ENCODE measurements at regions not wholly inside any gene's neighbourhood (a gene's known extent, or its start where the extent isn't known, plus 50 kb on each side); places are given as distances from the start of the nearest gene placed in this dataset.
"Not testable (repeated sequence)": the region's sequence is repeated elsewhere in the genome, so short reads cannot be mapped to it uniquely, and the experiment has no call there.

- Histone ChIP-seq H3K79me2 (ENCODE audit: insufficient read depth, low read depth) (no peaks in the 10 kb centered on the region), H3K27ac (no peak overlapping the region), H4K20me1 (ENCODE audit: insufficient read depth) (no peaks in the 10 kb centered on the region)
These were observed 239.2 kb upstream of the IL12A start for GRCh38 chr3:159749406-159749805.

GRCh38 chr3:159751146-159751545 lies 237.5 kb upstream of the IL12A start:
- Histone ChIP-seq H4K20me1 (ENCODE audit: insufficient read depth) (no peaks in the 10 kb centered on the region), H3K27ac (no peak overlapping the region), H2AFZ (ENCODE audit: low read depth) (no peak overlapping the region), H3K36me3 (ENCODE audit: insufficient read depth) (no peaks in the 10 kb centered on the region), H3K4me3 (IDR thresholded peaks at IDR 0.05; ENCODE audit: insufficient read depth, low read depth, low read length) (no peak overlapping the region), H3K79me2 (ENCODE audit: insufficient read depth, low read depth) (no peaks in the 10 kb centered on the region), H3K27me3 (ENCODE audit: insufficient read depth, low read depth) (no peaks in the 10 kb centered on the region), H3K4me1 (ENCODE audit: low read depth, poor library complexity, severe bottlenecking) (no peaks in the 10 kb centered on the region), H3K4me2 (no peak overlapping the region), H3K9ac (no peak overlapping the region)
- TF ChIP-seq, protein P1, sequence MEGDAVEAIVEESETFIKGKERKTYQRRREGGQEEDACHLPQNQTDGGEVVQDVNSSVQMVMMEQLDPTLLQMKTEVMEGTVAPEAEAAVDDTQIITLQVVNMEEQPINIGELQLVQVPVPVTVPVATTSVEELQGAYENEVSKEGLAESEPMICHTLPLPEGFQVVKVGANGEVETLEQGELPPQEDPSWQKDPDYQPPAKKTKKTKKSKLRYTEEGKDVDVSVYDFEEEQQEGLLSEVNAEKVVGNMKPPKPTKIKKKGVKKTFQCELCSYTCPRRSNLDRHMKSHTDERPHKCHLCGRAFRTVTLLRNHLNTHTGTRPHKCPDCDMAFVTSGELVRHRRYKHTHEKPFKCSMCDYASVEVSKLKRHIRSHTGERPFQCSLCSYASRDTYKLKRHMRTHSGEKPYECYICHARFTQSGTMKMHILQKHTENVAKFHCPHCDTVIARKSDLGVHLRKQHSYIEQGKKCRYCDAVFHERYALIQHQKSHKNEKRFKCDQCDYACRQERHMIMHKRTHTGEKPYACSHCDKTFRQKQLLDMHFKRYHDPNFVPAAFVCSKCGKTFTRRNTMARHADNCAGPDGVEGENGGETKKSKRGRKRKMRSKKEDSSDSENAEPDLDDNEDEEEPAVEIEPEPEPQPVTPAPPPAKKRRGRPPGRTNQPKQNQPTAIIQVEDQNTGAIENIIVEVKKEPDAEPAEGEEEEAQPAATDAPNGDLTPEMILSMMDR (conservative IDR thresholded peaks at IDR 0.05; ENCODE audit: low read depth, low read length) = no peak

More at GRCh38 chr3:159749406-159749805, 239.2 kb upstream of the IL12A start:
- TF ChIP-seq, protein P1 (conservative IDR thresholded peaks at IDR 0.05; ENCODE audit: low read depth, low read length) = no peak
- H3K9ac ChIP-seq = no peak overlapping the region
- H3K4me2 ChIP-seq = no peak overlapping the region
- no peaks in the 10 kb centered on the region for H3K4me1 ChIP-seq (ENCODE audit: low read depth, poor library complexity, severe bottlenecking)
- H3K27me3 ChIP-seq (ENCODE audit: insufficient read depth, low read depth) = no peaks in the 10 kb centered on the region
- H3K36me3 ChIP-seq (ENCODE audit: insufficient read depth) = no peaks in the 10 kb centered on the region
- no peak overlapping the region for H2AFZ ChIP-seq (ENCODE audit: low read depth)
- no peak overlapping the region for H3K4me3 ChIP-seq (IDR thresholded peaks at IDR 0.05; ENCODE audit: insufficient read depth, low read depth, low read length)

DNA sequence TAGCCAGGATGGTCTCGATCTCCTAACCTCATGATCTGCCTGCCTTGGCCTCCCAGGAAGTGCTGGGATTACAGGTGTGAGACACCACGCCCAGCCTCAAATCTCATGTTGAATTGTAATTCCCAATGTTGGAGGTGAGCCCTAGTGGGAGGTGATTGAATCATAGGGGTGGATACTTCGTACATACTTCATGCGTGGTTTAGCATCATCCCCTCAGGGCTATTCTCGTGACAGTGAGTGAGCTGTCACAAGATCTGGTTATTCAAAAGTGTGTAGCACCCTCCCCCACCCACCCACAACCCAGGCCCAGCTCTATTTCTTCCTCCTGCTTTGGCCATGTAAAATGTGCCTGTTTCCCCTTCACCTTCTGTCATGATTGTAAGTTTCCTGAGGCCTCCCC lies 236.9 kb upstream of the IL12A start:
- TF ChIP-seq, protein P1 (conservative IDR thresholded peaks at IDR 0.05; ENCODE audit: low read depth, low read length) = no peak
- H3K36me3 ChIP-seq (ENCODE audit: insufficient read depth) = no peaks in the 10 kb centered on the region
- H2AFZ ChIP-seq (ENCODE audit: low read depth) = no peak overlapping the region
- no peak overlapping the region for H3K9ac ChIP-seq
- no peak overlapping the region for H3K4me2 ChIP-seq
- no peak overlapping the region for H3K27ac ChIP-seq
- H3K79me2 ChIP-seq (ENCODE audit: insufficient read depth, low read depth) = no peaks in the 10 kb centered on the region
- no peaks in the 10 kb centered on the region for H3K27me3 ChIP-seq (ENCODE audit: insufficient read depth, low read depth)
- H3K4me1 ChIP-seq (ENCODE audit: low read depth, poor library complexity, severe bottlenecking) = no peaks in the 10 kb centered on the region
- no peaks in the 10 kb centered on the region for H4K20me1 ChIP-seq (ENCODE audit: insufficient read depth)
- H3K4me3 ChIP-seq (IDR thresholded peaks at IDR 0.05; ENCODE audit: insufficient read depth, low read depth, low read length) = no peak overlapping the region

- not testable (repeated sequence) for H3K4me3 ChIP-seq (IDR thresholded peaks at IDR 0.05; ENCODE audit: insufficient read depth, low read depth, low read length); H3K4me1 ChIP-seq (ENCODE audit: low read depth, poor library complexity, severe bottlenecking); H3K79me2 ChIP-seq (ENCODE audit: insufficient read depth, low read depth); H3K27ac ChIP-seq; H3K27me3 ChIP-seq (ENCODE audit: insufficient read depth, low read depth); H3K9ac ChIP-seq; H3K4me2 ChIP-seq; H2AFZ ChIP-seq (ENCODE audit: low read depth); H4K20me1 ChIP-seq (ENCODE audit: insufficient read depth); H3K36me3 ChIP-seq (ENCODE audit: insufficient read depth)
These were observed 232.1 kb upstream of the IL12A start for GRCh38 chr3:159756279-159757207.

All from KMS-11 (cell line).